ENCODE measurements at regions not wholly inside any gene's neighbourhood (a gene's known extent, or its start where the extent isn't known, plus 50 kb on each side); places are given as distances from the start of the nearest gene placed in this dataset.

DNA sequence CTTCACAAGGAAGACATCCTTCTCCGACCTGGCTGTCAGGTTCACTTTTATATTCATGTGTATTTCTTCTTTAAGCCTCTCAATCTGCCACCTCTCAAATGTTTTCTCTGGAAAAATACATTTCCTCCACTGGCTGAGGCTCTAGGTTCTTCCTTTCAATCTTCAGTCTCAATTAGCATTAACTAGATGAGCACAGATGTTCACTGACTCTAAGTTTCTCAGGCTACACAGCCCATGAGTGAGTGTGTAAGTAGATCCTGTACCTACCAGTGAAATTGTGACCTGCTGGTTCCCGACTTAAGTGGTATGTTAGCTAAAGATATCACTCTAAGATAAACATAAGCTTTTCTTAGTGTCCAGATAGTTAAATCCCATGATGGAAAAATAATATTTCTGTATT lies 206.9 kb downstream of the ADAMTS15 start:
- TF ChIP-seq, protein P1, sequence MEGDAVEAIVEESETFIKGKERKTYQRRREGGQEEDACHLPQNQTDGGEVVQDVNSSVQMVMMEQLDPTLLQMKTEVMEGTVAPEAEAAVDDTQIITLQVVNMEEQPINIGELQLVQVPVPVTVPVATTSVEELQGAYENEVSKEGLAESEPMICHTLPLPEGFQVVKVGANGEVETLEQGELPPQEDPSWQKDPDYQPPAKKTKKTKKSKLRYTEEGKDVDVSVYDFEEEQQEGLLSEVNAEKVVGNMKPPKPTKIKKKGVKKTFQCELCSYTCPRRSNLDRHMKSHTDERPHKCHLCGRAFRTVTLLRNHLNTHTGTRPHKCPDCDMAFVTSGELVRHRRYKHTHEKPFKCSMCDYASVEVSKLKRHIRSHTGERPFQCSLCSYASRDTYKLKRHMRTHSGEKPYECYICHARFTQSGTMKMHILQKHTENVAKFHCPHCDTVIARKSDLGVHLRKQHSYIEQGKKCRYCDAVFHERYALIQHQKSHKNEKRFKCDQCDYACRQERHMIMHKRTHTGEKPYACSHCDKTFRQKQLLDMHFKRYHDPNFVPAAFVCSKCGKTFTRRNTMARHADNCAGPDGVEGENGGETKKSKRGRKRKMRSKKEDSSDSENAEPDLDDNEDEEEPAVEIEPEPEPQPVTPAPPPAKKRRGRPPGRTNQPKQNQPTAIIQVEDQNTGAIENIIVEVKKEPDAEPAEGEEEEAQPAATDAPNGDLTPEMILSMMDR (IDR thresholded peaks at IDR 0.05): no peak
- TF ChIP-seq POLR2A (IDR thresholded peaks at IDR 0.05): no peak
